Right lobe of liver (tissue), 4 donors: ENCODE measurements at regions not wholly inside any gene's neighbourhood (a gene's known extent, or its start where the extent isn't known, plus 50 kb on each side); places are given as distances from the start of the nearest gene placed in this dataset.

Experiments used
- CTCF ChIP-seq, 4 donors: fragments of 200-600 bp in 3 of 4; fragments of 450-650 bp in 1 of 4; IDR thresholded peaks; one replicate each; pipeline versions ENCODE4 v1.5.1 to v1.8.0; 2016 to 2022; ENCODE audit warnings: antibody characterized with exemption in 4 of 4, mild to moderate bottlenecking in 2 of 4
- POLR2A ChIP-seq: fragments of 450-650 bp; IDR thresholded peaks from one replicate; pipeline ENCODE4 v1.6.1; 2017; ENCODE audit warnings: antibody characterized with exemption, mild to moderate bottlenecking
- donor health status: DM: no; HTN: no; CAD: no.
- donor health status: DM: no; HTN: no; CAD: no.
- donor health status: DM: no; HTN: yes; CAD: no.

- no peak for TF ChIP-seq CTCF (IDR thresholded peaks at IDR 0.05)
- no peak for TF ChIP-seq POLR2A
These were observed 1517.5 kb upstream of the TENM4 start for GRCh38 chr11:80958361-80958760.
